Cerebellar cortex (tissue), 1 donor: ENCODE measurements at regions not wholly inside any gene's neighbourhood (a gene's known extent, or its start where the extent isn't known, plus 50 kb on each side); places are given as distances from the start of the nearest gene placed in this dataset.

Experiments used
- DNase-seq: peaks from one replicate; pipeline ENCODE4 v3.0.0-alpha.2; 2015; ENCODE audit warnings: low spot score

DNA sequence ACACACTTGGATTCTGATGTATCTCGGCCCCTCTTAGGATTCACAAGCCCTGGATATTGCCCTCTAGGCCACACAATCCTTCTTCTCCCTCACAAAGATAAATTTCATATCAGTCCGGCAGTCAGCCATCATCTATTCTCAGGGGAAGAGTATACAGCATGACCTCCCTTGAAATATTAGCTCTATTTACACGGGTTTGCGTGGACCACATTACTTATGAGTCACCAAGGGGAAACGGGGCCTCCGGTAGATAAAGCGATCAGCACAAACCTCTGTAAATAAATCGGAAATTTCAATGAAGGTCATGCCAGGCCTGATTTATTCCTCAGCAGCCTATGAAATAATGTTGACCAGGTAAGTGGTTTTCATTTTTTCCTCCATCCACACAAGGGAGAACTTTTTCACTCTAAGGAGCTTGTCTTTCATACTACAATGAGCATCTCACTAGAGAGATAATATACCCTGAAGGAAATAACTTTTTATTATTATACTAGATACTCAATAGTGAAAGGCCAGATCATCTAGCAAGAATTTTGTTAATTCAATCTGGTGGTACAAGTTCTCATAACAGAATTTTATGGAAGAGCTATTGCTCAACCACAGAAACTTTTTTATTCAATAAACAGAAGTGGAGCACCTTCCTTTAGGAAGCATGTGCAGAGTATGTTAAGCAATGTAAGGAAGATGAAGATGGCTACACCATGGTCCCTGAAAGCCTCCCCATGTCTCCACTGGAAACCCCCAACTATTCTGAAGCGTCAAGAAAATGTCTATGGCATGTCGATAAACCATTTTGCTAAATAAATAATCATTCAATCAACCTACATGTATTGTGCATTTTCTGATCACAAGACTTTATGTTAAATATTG lies 125.2 kb upstream of the PIK3C3 start:
- no peak for DNase-seq

DNA sequence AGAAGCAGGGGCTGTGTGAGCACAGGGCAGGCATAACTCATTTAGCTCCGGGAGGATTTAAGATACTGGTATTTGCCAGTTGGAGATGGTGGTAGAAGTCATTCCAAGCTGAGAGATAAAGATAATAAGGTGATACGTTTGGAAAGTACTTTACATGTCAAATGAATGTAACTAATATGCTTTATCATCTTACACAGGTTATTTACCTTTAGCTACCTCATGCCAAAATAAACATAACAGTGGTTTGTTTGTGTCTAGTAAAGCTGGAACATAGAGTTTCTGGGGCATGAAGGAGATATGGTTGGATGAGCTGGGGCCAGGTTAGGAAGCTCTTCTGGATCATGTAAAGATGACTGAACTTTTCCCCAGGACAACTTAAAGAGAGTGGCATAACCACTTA lies 126.9 kb upstream of the PIK3C3 start:
- DNase-seq, result no peak

DNA sequence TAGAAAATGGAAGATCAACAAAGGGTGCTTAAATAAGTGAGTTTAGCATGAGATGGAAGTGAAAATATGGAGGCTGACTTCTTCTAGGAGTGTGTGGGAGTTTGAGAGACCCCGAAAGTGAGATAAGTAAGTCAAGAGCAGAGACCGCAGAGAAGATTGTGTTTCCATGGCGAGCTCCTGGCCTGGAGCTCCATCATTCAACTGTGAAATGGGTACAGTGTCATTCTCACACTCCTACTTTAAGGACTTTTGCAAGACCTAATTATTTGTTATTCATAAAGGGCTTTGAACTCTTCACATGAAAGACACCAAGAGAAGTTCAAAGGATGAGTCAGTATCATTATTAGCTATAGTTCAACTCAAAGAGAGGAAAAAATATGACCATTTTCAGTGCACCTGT lies 134.2 kb upstream of the PIK3C3 start:
- DNase-seq, result no peak

DNA sequence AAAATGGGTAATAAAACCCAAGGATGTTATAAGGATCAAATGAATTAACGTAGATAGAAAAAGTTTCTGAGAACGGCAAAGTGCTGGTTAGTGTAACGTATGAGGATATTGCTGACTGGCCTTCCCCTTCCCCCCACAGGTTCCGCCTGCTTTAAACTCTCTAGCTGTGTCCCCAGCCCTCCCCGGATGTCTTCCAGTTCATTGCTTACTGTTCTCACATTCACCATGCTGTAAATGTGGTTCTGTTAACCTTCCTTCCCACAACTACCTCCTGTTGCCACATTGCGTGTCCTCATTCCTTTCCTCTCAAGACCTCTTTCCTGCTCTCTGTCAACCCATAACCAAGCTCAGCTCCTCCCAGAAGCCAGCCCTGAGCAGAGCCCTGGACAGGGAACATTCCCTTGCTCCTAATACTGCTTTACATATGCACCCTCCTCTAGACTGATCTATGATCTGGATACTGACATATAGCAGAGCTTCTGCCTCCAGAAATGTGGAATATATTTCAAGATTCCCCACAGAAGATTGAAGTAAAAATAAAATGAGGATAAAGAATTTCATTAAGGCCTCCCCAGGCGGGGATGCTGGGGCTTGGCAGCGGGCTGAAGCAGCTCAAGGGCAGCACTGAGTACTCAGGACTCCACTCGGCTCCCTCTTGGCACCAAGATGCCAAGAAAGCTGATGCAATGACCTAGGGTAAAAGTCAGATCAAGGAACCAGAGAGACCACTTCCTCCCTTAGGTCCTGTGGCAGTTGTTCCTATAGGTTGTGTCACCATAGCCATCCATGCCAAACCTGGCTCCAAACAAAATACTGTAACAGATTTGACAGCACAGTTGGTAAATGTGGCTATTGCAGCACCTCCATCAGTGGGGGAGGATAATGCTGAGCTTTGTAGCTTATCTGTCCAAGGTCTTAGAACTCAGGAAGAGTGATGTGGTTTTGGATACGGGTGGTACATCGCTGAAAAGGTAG lies 136.4 kb upstream of the PIK3C3 start:
- no peak for DNase-seq

DNA sequence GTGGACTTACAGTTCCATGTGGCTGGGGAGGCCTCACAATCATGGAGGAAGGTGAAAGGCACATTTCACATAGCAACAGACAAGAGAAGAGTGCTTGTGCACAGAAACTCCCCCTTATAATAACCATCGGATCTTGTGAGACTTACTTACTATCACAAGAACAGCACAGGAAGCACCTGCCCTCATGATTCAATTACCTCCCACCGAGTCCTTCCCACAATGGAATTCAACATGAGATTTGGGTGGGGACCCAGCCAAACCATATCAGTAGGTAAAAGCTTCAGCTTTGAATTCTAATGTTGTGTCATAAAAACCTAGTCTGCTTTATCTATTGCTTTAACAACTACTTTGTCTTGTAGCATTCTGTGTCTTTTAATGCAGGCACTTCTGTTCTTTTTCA lies 140.4 kb upstream of the PIK3C3 start:
- DNase-seq, result no peak

DNA sequence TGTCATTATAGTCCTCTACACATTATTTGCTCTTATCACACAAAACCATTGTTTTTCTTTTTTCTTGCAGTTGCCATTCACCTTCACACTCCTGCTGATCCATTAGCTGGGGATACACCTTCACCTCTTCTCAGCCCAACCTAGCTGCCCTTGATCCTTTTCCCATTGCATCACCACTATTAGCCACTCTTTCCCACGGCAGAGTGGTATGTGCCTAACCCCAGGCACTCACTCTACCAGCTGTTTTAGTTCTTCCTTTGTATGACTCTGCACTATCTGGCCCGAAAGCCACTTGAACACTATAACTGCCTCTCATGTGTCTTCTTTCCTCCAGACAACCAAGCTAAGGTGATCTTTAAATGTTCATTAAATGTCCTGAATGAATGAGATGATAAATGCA lies 145.4 kb upstream of the PIK3C3 start:
- DNase-seq, result no peak

DNA sequence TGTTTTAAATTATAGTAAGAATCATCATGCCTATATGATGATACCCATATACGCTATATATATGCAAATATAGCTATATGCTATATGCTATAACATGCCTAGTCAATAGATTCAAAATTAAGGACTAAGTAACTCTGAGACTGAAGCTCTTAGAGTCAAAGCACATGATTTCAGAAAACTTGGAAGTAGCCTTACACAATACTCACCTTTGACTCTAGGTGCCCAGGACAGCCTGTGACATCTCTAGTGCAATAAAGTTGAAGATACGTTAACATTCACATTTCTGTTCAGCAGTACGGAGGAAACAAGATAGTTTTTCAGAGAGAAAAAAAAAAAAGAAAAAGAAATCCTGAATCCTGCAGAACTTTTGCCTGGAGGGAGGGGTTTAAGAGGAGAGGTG lies 149.7 kb upstream of the PIK3C3 start:
- no peak for DNase-seq

DNA sequence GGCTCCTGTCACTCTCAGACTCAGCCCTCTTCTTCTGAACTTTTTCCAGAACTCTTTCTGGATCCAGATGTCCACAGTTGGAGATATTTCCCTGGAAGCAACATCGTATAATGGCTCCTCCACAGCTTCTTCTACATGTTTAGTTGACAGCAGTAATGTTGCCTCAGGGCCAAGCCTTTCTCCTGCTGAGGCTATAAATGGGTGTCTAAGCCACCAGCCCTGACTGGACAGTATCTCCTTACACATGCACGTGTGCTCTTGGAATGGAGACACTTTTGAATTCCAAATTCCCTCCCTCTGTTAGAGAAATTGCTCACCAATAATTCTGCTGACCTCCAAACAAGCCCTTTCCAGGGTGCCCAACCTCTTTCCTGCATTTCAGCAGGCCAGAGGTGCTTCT lies 156.2 kb upstream of the PIK3C3 start:
- DNase-seq, result no peak

DNA sequence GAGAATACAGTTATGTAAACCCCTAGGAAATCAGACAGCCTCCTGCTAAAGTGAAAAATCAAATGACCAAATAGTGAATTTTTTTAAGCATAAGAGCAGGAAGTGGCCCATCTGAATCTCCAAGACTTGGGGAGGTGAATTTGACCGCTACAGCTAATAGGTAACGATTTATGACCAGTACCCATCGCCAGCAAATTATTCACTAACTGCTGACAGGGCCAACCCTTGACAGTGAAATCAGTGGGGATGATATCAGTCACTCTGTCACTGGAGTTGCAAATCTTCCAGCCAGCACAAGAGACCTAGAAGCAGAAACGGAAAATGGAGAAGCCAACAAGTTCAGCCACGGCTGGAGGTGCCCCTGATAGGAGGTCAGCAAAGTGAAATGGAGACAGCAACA lies 164.3 kb upstream of the PIK3C3 start:
- DNase-seq, result no peak

DNA sequence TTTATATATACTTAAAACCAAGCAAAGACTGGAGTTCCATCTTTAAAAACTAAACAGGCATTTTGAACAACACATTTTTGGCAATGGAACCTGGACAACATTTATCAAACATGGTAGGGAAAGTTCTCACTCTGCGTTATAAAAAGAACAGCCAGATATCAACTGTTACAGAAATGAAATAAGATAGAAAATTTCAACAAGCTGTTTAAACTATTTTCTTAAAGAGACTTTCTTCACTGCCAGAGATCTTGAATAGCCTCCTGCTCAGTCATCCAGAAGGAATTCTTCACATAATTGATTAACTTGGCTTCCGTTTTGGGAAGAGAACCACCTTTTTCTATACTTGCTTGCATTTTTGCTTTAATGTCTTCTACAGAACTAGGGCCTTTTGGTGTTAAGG lies 166.0 kb upstream of the PIK3C3 start:
- no peak for DNase-seq

DNA sequence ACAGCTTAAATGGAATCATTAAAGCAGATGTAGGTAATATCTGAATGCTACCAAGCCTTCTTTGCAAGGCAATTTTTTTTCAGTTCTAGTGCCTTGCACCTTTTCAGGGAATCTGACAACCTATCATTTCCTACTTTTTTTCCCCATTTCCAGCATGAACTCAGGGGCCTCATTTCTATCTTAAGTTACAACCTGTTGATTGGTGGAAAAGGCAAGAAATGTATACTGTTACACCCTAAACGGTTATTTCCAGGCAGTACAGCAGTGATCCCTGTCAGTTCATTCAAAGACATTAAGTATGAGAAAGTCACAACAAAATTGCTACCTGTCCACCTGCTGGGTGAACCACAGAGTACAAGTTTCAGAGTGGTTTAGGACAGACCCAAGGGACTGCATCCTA lies 171.2 kb upstream of the PIK3C3 start:
- no peak for DNase-seq

DNA sequence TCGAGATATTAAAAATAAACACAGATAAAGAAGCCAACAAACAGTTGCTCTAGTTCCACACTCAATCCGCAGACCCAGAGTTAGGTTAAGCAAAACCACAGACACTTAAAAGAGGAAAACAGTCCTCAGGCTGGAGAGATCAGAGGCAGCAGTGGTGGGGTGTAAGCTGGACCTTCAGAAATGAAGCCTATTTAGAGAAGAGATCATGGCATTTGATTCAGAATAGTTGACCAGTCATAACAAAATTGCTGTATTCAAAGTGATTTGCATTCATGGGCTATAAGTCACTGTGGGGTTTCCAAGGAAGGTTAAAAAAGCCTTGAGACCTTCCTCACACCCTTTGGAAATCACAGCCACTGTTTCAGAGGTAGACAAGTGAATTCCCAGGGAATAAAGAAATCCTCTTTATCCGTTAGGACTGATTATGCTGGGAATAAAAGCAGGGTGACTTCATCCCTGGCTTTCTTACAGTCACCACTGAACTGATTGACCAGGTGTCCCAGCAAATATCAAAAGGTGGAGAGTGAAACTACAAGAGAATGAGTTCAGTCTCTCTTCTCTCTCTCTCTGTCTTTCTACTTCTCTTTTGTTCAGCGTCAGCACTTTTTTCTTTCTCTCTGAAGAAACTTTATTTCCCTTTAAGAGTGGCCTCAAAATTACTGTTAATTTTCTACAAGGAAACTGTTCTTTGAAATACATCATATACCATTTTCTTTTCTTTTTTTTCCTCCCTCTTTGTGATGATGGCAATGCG lies 171.8 kb upstream of the PIK3C3 start:
- no peak for DNase-seq

DNA sequence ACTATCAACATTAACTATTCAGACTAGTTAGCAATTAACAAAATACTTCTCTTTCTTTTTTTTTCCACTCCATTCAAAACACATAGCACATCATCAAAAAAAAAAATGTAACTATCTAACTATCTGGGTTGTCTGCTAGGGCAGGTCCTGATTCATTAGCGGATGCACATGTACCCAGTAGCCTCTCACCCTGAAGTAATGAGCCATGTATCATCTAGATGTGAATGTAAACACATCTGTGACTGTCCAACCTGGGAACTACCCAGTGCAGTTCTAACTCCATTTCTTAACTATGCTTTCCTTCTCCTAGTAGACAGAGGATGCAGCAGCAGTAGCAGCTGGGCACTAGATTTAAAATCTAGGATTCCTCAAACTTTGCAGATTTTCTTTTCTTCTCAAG lies 183.1 kb upstream of the PIK3C3 start:
- DNase-seq, result no peak

DNA sequence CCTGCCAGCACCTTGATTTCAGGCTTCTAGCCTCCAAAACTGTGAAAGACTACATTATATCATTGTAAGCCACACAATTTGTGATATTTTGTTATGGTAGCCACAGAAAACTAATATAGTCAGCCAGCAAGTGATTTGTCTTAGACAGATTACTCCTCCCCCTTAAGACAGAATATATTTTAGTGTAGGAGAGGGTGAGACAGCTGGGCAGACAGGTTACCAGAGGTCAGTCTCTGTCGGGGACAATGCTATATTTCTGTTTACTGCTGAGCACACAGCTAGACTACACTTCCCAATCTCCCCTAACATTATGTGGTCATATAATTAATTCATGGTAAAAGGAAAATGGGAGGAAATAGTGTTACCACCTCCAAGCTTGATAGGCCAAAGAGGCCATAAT lies 185.8 kb upstream of the PIK3C3 start:
- DNase-seq, result no peak

DNA sequence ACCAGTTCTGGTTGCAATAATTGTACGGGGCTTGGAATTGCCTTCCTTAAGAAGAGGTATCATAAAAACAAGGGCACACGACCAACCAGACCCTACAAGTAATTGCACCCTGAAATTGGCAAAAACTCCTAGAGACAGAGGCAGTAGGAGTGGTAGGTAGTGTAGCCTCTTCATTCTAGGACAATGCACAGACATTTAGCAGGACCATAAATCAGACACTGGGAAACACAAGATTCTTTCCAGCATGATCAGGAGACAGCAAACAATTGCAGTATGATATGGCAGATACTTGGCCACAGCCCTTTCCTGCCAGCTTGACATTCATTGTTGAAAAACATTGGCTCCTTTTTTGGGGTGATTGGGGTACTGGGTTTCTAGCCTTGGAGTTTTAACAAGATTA lies 186.6 kb upstream of the PIK3C3 start:
- no peak for DNase-seq

DNA sequence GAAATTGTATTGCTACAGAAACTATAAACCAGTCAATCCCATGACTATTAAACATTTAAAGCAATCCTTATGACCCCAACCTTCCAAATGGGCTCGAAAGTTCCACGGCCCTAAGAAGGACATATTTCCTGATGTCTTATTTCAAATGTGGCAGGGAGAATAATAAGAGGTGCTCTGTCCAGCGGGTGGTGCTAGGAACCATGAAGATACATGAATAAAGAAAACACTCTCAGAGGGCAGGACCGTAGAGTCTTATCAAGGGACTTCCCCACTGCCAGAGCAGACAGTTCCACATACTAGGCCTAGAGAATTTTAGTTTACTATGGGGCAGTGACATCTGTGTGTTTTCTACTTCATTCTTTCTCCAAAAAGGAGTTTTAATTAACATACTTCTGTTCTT lies 187.1 kb upstream of the PIK3C3 start:
- no peak for DNase-seq

DNA sequence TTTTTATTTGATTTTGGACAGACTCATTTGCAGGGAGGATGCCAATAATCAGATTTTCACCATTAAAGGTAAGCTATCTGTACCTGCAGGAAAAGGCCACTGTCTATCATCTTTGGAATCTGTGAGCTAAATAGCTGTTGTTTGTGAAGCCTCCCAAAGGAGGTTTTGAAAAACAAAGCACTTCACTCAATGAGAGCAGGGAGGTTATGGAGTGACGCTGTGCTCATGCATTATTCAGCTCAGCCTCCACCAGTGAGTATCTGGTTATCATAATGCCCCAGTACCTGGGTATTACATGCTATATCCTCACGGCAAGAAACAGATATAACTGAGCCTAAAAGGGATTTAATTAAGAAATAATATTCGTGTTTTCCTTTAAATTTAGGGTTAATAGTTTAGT lies 189.6 kb upstream of the PIK3C3 start:
- no peak for DNase-seq

DNA sequence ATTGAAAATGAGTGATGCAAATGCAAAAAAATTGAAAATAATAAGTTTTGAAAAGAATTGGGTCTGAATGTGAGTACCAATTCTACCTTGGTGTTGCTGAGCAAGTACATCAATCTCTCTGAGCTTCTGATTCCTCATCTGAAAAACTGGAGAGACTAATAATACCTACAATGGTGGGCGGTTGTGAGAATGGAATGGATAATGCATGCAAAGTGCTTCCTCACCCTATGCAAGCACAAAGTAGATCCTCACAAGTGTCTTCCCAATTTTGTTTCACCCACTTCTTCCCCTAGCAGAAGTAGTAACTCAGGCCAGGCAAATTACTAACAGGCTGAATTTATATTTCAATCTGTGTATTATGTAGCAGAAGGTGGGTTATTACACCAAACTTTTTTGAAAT lies 191.7 kb upstream of the PIK3C3 start:
- DNase-seq, result no peak

DNA sequence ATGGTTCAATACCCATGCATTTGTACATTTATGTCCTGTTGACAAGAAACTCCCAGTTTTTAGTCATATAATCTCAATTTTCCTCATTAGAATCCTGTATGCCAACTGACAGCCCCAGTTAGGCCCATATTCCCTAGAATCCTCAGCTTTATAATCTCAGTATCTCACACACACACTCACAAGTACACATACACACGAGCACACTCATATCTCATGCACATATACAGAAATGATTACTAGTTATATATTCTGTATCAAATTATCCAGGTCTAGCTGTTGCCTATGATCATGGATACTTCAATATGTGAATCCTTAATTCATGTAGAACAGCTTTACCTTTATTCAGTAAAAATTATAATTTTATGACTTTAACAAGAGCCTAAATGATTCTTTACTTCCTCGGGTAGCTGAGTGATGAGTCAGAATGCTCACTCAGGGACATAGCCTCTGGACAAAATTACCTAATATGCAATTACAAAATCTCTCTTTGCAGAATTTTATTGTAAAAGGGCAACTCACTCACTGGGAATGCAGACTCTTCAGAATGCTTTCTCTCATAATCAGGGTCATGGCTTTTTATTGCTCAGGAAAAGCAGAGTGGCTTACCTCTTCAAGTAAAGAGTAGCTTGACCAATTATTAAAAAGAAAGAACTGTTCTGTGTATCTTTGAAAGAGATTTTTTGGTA lies 193.6 kb upstream of the PIK3C3 start:
- DNase-seq, result no peak

DNA sequence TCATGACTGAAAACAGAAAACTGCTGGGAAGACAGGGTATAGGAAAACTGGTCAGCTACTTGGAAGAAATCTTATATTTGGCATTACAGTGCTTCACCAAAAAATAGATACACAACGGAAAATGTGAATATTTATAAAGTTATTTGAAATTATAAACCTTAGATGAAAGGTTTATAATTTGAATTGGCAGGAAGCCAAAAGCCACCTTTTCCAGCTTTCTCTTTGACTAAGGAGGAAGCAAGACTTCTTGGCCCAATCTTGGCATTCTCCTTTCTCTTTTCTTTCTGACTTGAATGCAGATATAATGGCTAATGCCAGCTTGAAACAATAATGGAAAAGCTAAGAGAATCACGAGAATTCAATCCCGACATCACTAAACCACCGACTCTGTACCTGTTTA lies 196.5 kb upstream of the PIK3C3 start:
- no peak for DNase-seq

DNA sequence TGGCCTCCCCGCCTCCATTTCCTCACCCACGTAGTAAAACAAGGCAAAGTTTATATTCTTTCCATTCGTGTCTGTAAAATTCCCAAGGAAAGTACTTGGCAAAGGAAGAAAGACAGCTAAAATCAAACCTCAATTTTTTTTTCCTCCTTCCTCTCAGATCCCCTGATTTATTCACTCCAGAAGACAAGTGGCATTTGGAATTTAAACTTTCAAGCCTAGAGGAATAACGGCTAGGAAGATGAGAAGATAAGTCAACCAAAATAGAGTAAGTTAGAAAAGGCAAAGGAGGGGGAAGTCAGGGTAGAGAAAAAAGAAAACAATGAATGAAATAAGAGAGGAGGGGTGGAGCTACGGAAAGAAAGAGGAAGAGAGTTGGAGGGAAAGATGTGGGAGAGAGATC lies 198.9 kb upstream of the PIK3C3 start:
- DNase-seq, result no peak

DNA sequence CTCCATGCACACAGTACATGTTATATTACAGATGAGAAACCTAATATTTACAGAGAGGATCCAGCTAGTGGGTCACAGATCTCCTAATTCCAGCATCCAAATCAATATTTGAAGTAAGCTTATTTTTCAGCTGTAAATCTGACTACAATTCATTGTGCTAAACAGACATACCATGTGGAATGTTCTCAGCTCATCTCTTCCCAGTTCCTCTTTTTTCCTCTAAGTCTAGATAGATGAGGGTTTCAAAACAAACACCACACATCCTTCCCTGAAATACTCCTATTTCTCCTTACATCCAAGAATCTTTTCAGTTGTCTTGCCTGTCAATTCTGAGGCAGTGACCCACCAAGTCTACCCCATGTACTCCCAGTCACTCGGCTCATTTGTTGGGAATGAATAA lies 200.7 kb upstream of the PIK3C3 start:
- no peak for DNase-seq
